ENCODE measurements at regions not wholly inside any gene's neighbourhood (a gene's known extent, or its start where the extent isn't known, plus 50 kb on each side); places are given as distances from the start of the nearest gene placed in this dataset.

GRCh38 chr2:150188177-150188576 is 299.3 kb downstream of the RND3 start:
- no peaks in the 10 kb centered on the region for H4K20me1 ChIP-seq (ENCODE audit: insufficient read depth)
- H3K9ac ChIP-seq = no peak overlapping the region
- no peaks in the 10 kb centered on the region for H3F3A ChIP-seq (ENCODE audit: insufficient read depth)
- no peak overlapping the region for H3K27ac ChIP-seq
- H3K4me3 ChIP-seq = no peak overlapping the region
- H3K36me3 ChIP-seq (ENCODE audit: low read depth) = no peaks in the 10 kb centered on the region
- H3K79me2 ChIP-seq (ENCODE audit: insufficient read depth) = no peaks in the 10 kb centered on the region
- H3K9me3 ChIP-seq (ENCODE audit: low read depth) = no peaks in the 10 kb centered on the region
- no peak for TF ChIP-seq EZH2phosphoT487 (IDR thresholded peaks at IDR 0.05; ENCODE audit: insufficient read depth, low read depth)
- TF ChIP-seq EZH2 (IDR thresholded peaks at IDR 0.05; ENCODE audit: insufficient read depth, poor library complexity, severe bottlenecking) = no peak
- H3K4me2 ChIP-seq (ENCODE audit: unreplicated experiment) = peak overlapping the region; percentile 16
- no peaks in the 10 kb centered on the region for H3K27me3 ChIP-seq (replicated peaks; ENCODE audit: insufficient read depth)
- no peaks in the 10 kb centered on the region for H3K9me2 ChIP-seq (ENCODE audit: insufficient read depth)
- peak; percentile 19 for DNase-seq
- 21 to 24% methylated on average over 4 of the region's 4 CpGs for WGBS, 2 experiments (ENCODE audit: low coverage in 1 of 2, low lambda C conversion rate in 2 of 2, missing lambda C conversion rate in 2 of 2)
- 0 out of 2 replicates have a peak overlapping the region, but pooled peaks have one; percentile 4 for H2AFZ ChIP-seq
- in situ Hi-C loops (cut with MboI) = no loop called here
- peaks cover 24% of the 10 kb centered on the region; the same call in 1 of the 2 replicates for H3K4me1 ChIP-seq (ENCODE audit: insufficient read depth)

GRCh38 chr2:150182566-150183235 is 304.8 kb downstream of the RND3 start:
- no peak for DNase-seq
- Histone ChIP-seq H4K20me1 (ENCODE audit: insufficient read depth) (no peaks in the 10 kb centered on the region), H3K4me2 (ENCODE audit: unreplicated experiment) (no peak overlapping the region), H2AFZ (no peak overlapping the region), H3K4me1 (ENCODE audit: insufficient read depth) (0 out of 2 replicates have a peak, but pooled peaks cover 2% of the 10 kb centered on the region), H3K36me3 (ENCODE audit: low read depth) (no peaks in the 10 kb centered on the region), H3K9me3 (ENCODE audit: low read depth) (no peaks in the 10 kb centered on the region), H3K79me2 (ENCODE audit: insufficient read depth) (no peaks in the 10 kb centered on the region), H3K9ac (no peak overlapping the region), H3K4me3 (no peak overlapping the region), H3K27ac (no peak overlapping the region), H3K9me2 (ENCODE audit: insufficient read depth) (no peaks in the 10 kb centered on the region), H3K27me3 (replicated peaks; ENCODE audit: insufficient read depth) (no peaks in the 10 kb centered on the region), H3F3A (ENCODE audit: insufficient read depth) (no peaks in the 10 kb centered on the region)
- in situ Hi-C loops (cut with MboI) = no loop called here
- 85 to 88% methylated on average over 5 of the region's 5 CpGs for WGBS, 2 experiments (ENCODE audit: low coverage in 1 of 2, low lambda C conversion rate in 2 of 2, missing lambda C conversion rate in 2 of 2)
- TF ChIP-seq EZH2 (IDR thresholded peaks at IDR 0.05; ENCODE audit: insufficient read depth, poor library complexity, severe bottlenecking) (no peak), EZH2phosphoT487 (IDR thresholded peaks at IDR 0.05; ENCODE audit: insufficient read depth, low read depth) (no peak)

GRCh38 chr2:150178591-150178990 is 308.9 kb downstream of the RND3 start:
- H3K79me2 ChIP-seq (ENCODE audit: insufficient read depth) = no peaks in the 10 kb centered on the region
- H3K36me3 ChIP-seq (ENCODE audit: low read depth) = no peaks in the 10 kb centered on the region
- H2AFZ ChIP-seq = no peak overlapping the region
- DNase-seq = no peak
- H3K4me3 ChIP-seq = no peak overlapping the region
- no peak overlapping the region for H3K27ac ChIP-seq
- H3K9ac ChIP-seq = no peak overlapping the region
- H3K4me1 ChIP-seq (ENCODE audit: insufficient read depth) = no peaks in the 10 kb centered on the region
- H4K20me1 ChIP-seq (ENCODE audit: insufficient read depth) = no peaks in the 10 kb centered on the region
- no peaks in the 10 kb centered on the region for H3F3A ChIP-seq (ENCODE audit: insufficient read depth)
- no peak for TF ChIP-seq EZH2phosphoT487 (IDR thresholded peaks at IDR 0.05; ENCODE audit: insufficient read depth, low read depth)
- no peak for TF ChIP-seq EZH2 (IDR thresholded peaks at IDR 0.05; ENCODE audit: insufficient read depth, poor library complexity, severe bottlenecking)
- no peaks in the 10 kb centered on the region for H3K9me3 ChIP-seq (ENCODE audit: low read depth)
- H3K9me2 ChIP-seq (ENCODE audit: insufficient read depth) = no peaks in the 10 kb centered on the region
- in situ Hi-C loops (cut with MboI) = no loop called here
- H3K4me2 ChIP-seq (ENCODE audit: unreplicated experiment) = no peak overlapping the region
- no peaks in the 10 kb centered on the region for H3K27me3 ChIP-seq (replicated peaks; ENCODE audit: insufficient read depth)

DNA sequence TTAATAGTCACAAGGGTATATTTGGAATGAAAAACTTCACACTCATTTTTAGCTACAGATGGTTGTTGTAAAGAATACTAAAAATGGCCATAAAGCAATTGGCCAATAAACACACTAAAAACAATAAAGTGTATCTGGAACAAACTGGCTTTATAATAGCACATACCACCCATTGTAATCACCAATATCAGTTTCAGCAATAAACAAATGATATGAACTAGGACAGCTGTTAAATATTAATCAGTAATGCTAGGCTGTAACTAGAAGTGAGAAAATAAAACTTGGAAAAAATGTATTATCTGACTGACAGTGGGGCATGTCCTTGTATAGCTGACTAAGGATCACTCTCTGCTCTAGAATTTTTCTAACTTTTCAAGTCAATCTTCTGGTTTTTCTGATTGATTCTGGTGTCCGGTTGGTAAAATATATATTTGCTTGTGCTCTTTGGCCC is 312.5 kb downstream of the RND3 start:
- Histone ChIP-seq H3K4me3 (no peak overlapping the region), H3K9me2 (ENCODE audit: insufficient read depth) (no peaks in the 10 kb centered on the region), H3K27ac (no peak overlapping the region), H3K9me3 (ENCODE audit: low read depth) (no peaks in the 10 kb centered on the region), H3F3A (ENCODE audit: insufficient read depth) (peaks cover under 1% of the 10 kb centered on the region; the same call in 1 of the 2 replicates), H4K20me1 (ENCODE audit: insufficient read depth) (no peaks in the 10 kb centered on the region), H2AFZ (no peak overlapping the region), H3K4me2 (ENCODE audit: unreplicated experiment) (no peak overlapping the region), H3K79me2 (ENCODE audit: insufficient read depth) (no peaks in the 10 kb centered on the region), H3K36me3 (ENCODE audit: low read depth) (no peaks in the 10 kb centered on the region), H3K9ac (no peak overlapping the region), H3K27me3 (replicated peaks; ENCODE audit: insufficient read depth) (no peaks in the 10 kb centered on the region), H3K4me1 (ENCODE audit: insufficient read depth) (no peaks in the 10 kb centered on the region)
- TF ChIP-seq EZH2phosphoT487 (IDR thresholded peaks at IDR 0.05; ENCODE audit: insufficient read depth, low read depth) = no peak
- TF ChIP-seq EZH2 (IDR thresholded peaks at IDR 0.05; ENCODE audit: insufficient read depth, poor library complexity, severe bottlenecking) = no peak
- DNase-seq = no peak
- whole genome bisulfite sequencing, 2 experiments (ENCODE audit: low coverage in 1 of 2, low lambda C conversion rate in 2 of 2, missing lambda C conversion rate in 2 of 2) = 57 to 60% methylated on average over 1 of the region's 1 CpG
- in situ Hi-C loops (cut with MboI) = no loop called here
